Osteoblast (primary cell): ENCODE measurements at regions not wholly inside any gene's neighbourhood (a gene's known extent, or its start where the extent isn't known, plus 50 kb on each side); places are given as distances from the start of the nearest gene placed in this dataset.
A peak's percentile ranks its signal among the peaks of the same experiment; 100 is the strongest.

ENCODE experiments used
- DNase-seq: peaks from one replicate; pipeline ENCODE4 v3.0.0; 2011; ENCODE audit warnings: low spot score, mixed read lengths; ENCODE audit not compliant: insufficient read length; ENCODE audit errors: missing footprints
- H2AFZ ChIP-seq: 2 replicates; pipeline ENCODE4 v1.6.0; 2011; ENCODE audit warnings: mild to moderate bottlenecking, low read length
- H3K27ac ChIP-seq: 2 replicates; pipeline ENCODE4 v1.5.1; 2011; ENCODE audit warnings: mild to moderate bottlenecking, low read depth, low read length, moderate library complexity
- H3K27me3 ChIP-seq: 2 replicates; pipeline ENCODE4 v1.6.0; 2012; ENCODE audit warnings: mild to moderate bottlenecking, control low read depth, inconsistent platforms, low read length, moderate library complexity; ENCODE audit not compliant: insufficient read depth
- H3K36me3 ChIP-seq: 2 replicates; pipeline ENCODE4 v1.5.1; 2011; ENCODE audit warnings: mild to moderate bottlenecking, low read length, control low read depth, moderate library complexity; ENCODE audit not compliant: insufficient read depth
- H3K4me1 ChIP-seq: 2 replicates; pipeline ENCODE4 v1.5.1; 2011; ENCODE audit warnings: mild to moderate bottlenecking, low read length, control low read depth, moderate library complexity; ENCODE audit not compliant: insufficient read depth
- H3K4me2 ChIP-seq: 2 replicates; pipeline ENCODE4 v1.6.0; 2011; ENCODE audit warnings: mild to moderate bottlenecking, low read length; ENCODE audit not compliant: insufficient read depth
- H3K4me3 ChIP-seq: fragments of 200-600 bp; sonication (generic); 3 replicates; pipeline ENCODE4 v1.5.1; 2012; ENCODE audit warnings: mild to moderate bottlenecking, low read length, inconsistent platforms; ENCODE audit not compliant: insufficient read depth
- H3K79me2 ChIP-seq: 2 replicates; pipeline ENCODE4 v1.6.0; 2012; ENCODE audit warnings: mild to moderate bottlenecking, low read length, control low read depth, inconsistent platforms; ENCODE audit not compliant: insufficient read depth
- H3K9me3 ChIP-seq: 2 replicates; pipeline ENCODE4 v1.5.1; 2011; ENCODE audit warnings: low read depth, low read length, control low read depth
- H4K20me1 ChIP-seq: 2 replicates; pipeline ENCODE4 v1.6.0; 2012; ENCODE audit warnings: mild to moderate bottlenecking, low read length, control low read depth; ENCODE audit not compliant: insufficient read depth
- CTCF ChIP-seq: IDR thresholded peaks from 2 replicates; pipeline ENCODE4 v1.5.1; 2011; ENCODE audit warnings: mild to moderate bottlenecking, low read depth, low read length, moderate library complexity; ENCODE audit errors: extremely low read depth

GRCh38 chr5:158464383-158464782 lies 605.4 kb upstream of the CLINT1 start:
- H3K27ac ChIP-seq = no peak overlapping the region
- H3K4me3 ChIP-seq = no peak overlapping the region
- H3K4me2 ChIP-seq = no peak overlapping the region

GRCh38 chr5:158463938-158464337 lies 605.0 kb upstream of the CLINT1 start:
- Histone ChIP-seq H3K27ac (peak overlapping the region; percentile 26), H3K4me2 (peak overlapping the region; percentile 22), H3K27me3 (peaks cover 4% of the 10 kb centered on the region), H4K20me1 (no peaks in the 10 kb centered on the region), H3K36me3 (no peaks in the 10 kb centered on the region), H2AFZ (no peak overlapping the region), H3K9me3 (no peaks in the 10 kb centered on the region), H3K4me1 (peaks cover 18% of the 10 kb centered on the region), H3K79me2 (no peaks in the 10 kb centered on the region), H3K4me3 (no peak overlapping the region)
- no peak for DNase-seq
- TF ChIP-seq CTCF = no peak

More at GRCh38 chr5:158464383-158464782, 605.4 kb upstream of the CLINT1 start:
- peaks cover 18% of the 10 kb centered on the region for H3K4me1 ChIP-seq
- H3K9me3 ChIP-seq = no peaks in the 10 kb centered on the region
- H4K20me1 ChIP-seq = no peaks in the 10 kb centered on the region
- H3K79me2 ChIP-seq = no peaks in the 10 kb centered on the region
- DNase-seq = no peak
- H3K36me3 ChIP-seq = no peaks in the 10 kb centered on the region
- no peak for TF ChIP-seq CTCF
- no peak overlapping the region for H2AFZ ChIP-seq
- H3K27me3 ChIP-seq = peaks cover under 1% of the 10 kb centered on the region

- H3K9me3 ChIP-seq = no peaks in the 10 kb centered on the region
- no peaks in the 10 kb centered on the region for H3K36me3 ChIP-seq
- H3K4me3 ChIP-seq = no peak overlapping the region
- DNase-seq = no peak
- H3K79me2 ChIP-seq = no peaks in the 10 kb centered on the region
- peaks cover 18% of the 10 kb centered on the region for H3K4me1 ChIP-seq
- peaks cover 4% of the 10 kb centered on the region for H3K27me3 ChIP-seq
- H4K20me1 ChIP-seq = no peaks in the 10 kb centered on the region
- no peak overlapping the region for H2AFZ ChIP-seq
- no peak for TF ChIP-seq CTCF
- H3K27ac ChIP-seq = peak overlapping the region; percentile 26
- peak overlapping the region; percentile 22 for H3K4me2 ChIP-seq
These were observed 604.2 kb upstream of the CLINT1 start for GRCh38 chr5:158463188-158463587.

- Histone ChIP-seq H3K27ac (no peak overlapping the region), H3K4me3 (no peak overlapping the region), H3K79me2 (no peaks in the 10 kb centered on the region), H2AFZ (no peak overlapping the region), H3K27me3 (peaks cover 4% of the 10 kb centered on the region), H3K4me2 (no peak overlapping the region), H3K9me3 (no peaks in the 10 kb centered on the region), H4K20me1 (no peaks in the 10 kb centered on the region), H3K4me1 (peaks cover 18% of the 10 kb centered on the region), H3K36me3 (no peaks in the 10 kb centered on the region)
- DNase-seq = no peak
- TF ChIP-seq CTCF = no peak
These were observed 603.6 kb upstream of the CLINT1 start for GRCh38 chr5:158462349-158463114.
